Tibial nerve (tissue), 4 donors: ENCODE measurements at regions not wholly inside any gene's neighbourhood (a gene's known extent, or its start where the extent isn't known, plus 50 kb on each side); places are given as distances from the start of the nearest gene placed in this dataset.

ENCODE experiments used
- CTCF ChIP-seq, 5 experiments: fragments of 200-600 bp in 3 of 5; fragments of 450-650 bp in 2 of 5; sonication (generic) in 3 of 5; IDR thresholded peaks; one replicate each; pipeline ENCODE4 v1.5.1; 2016 to 2019; ENCODE audit warnings: antibody characterized with exemption in 5 of 5, mild to moderate bottlenecking in 3 of 5, moderate library complexity in 2 of 5
- EP300 ChIP-seq, 2 donors: sonication (generic); formaldehyde crosslinking; IDR thresholded peaks; one replicate each; pipeline ENCODE4 v1.6.1; 2017; ENCODE audit warnings: antibody characterized with exemption in 2 of 2, mild to moderate bottlenecking in 1 of 2
- POLR2A ChIP-seq, 2 donors: fragments of 450-650 bp; IDR thresholded peaks; one replicate each; pipeline ENCODE4 v1.6.1; 2017; ENCODE audit warnings: antibody characterized with exemption in 2 of 2, mild to moderate bottlenecking in 2 of 2, moderate library complexity in 2 of 2

- no peak for TF ChIP-seq CTCF (IDR thresholded peaks at IDR 0.05)
- no peak for TF ChIP-seq POLR2A (IDR thresholded peaks at IDR 0.05)
- TF ChIP-seq EP300 (IDR thresholded peaks at IDR 0.05), result no peak
Measured at GRCh38 chr1:183733715-183734114, 71.2 kb upstream of the RGL1 start.
